Endodermal cell (in vitro differentiated cells): ENCODE measurements at regions not wholly inside any gene's neighbourhood (a gene's known extent, or its start where the extent isn't known, plus 50 kb on each side); places are given as distances from the start of the nearest gene placed in this dataset.

Experiments
- DNase-seq: peaks from one replicate; pipeline ENCODE4 v3.0.0-alpha.2; 2017
- H3K27ac ChIP-seq: 2 replicates; pipeline ENCODE4 v1.5.1; 2013; ENCODE audit warnings: mild to moderate bottlenecking, low read depth, low read length, moderate library complexity
- H3K27me3 ChIP-seq: 2 replicates; pipeline ENCODE4 v1.6.1; 2013; ENCODE audit warnings: mild to moderate bottlenecking, low read length, moderate library complexity; ENCODE audit not compliant: insufficient read depth, control insufficient read depth, poor library complexity, severe bottlenecking
- H3K36me3 ChIP-seq: 2 replicates; pipeline ENCODE4 v1.7.0; 2013; ENCODE audit warnings: mild to moderate bottlenecking, low read length, moderate library complexity; ENCODE audit not compliant: control insufficient read depth, insufficient read depth
- H3K4me1 ChIP-seq: one replicate; pipeline ENCODE4 v1.7.0; 2013; ENCODE audit warnings: low read length; ENCODE audit not compliant: control insufficient read depth, insufficient read depth
- H3K4me3 ChIP-seq: 2 replicates; pipeline ENCODE4 v1.5.1; 2013; ENCODE audit warnings: mild to moderate bottlenecking, low read length, moderate library complexity
- H3K9ac ChIP-seq: 2 replicates; pipeline ENCODE4 v1.6.1; 2013; ENCODE audit warnings: mild to moderate bottlenecking, low read length, moderate library complexity; ENCODE audit not compliant: poor library complexity, severe bottlenecking; ENCODE audit errors: extremely low read depth
- H3K9me3 ChIP-seq: 2 replicates; pipeline ENCODE4 v1.6.1; 2013; ENCODE audit warnings: mild to moderate bottlenecking, low read length, moderate library complexity; ENCODE audit not compliant: control insufficient read depth
- H3K27ac Mint-ChIP-seq: 2 replicates; pipeline ENCODE4 v1.8.0; 2020; ENCODE audit warnings: mixed read lengths
- H3K27me3 Mint-ChIP-seq: 2 replicates; pipeline ENCODE4 v1.8.0; 2021; ENCODE audit warnings: mild to moderate bottlenecking, mixed read lengths; ENCODE audit not compliant: insufficient read depth
- H3K36me3 Mint-ChIP-seq: 2 replicates; pipeline ENCODE4 v1.8.0; 2020; ENCODE audit warnings: low read depth, mixed read lengths
- H3K4me1 Mint-ChIP-seq: 2 replicates; pipeline ENCODE4 v1.8.0; 2020; ENCODE audit warnings: mixed read lengths
- H3K4me3 Mint-ChIP-seq: 2 replicates; pipeline ENCODE4 v1.8.0; 2020; ENCODE audit warnings: mild to moderate bottlenecking, moderate library complexity, mixed read lengths
- H3K9me3 Mint-ChIP-seq: 2 replicates; pipeline ENCODE4 v1.8.0; 2020; ENCODE audit warnings: mild to moderate bottlenecking, mixed read lengths
- WGBS, 2 experiments: methylation state at CpG; one replicate each; pipeline versions ENCODE4 v1.1.5 to v1.1.7; 2013; ENCODE audit warnings: missing lambda C conversion rate in 2 of 2, mixed read lengths in 1 of 2; ENCODE audit not compliant: insufficient coverage in 1 of 2, insufficient read length in 1 of 2; 5-methylcytosine and 5-hydroxymethylcytosine counted together
- TF ChIP-seq, protein P1 (sequence below): fragments of 200-600 bp; sonication (generic); conservative IDR thresholded peaks from 2 replicates; pipeline ENCODE4 v1.5.0; 2021; ENCODE audit warnings: antibody characterized with exemption, mild to moderate bottlenecking

- no peaks in the 10 kb centered on the region for H3K36me3 ChIP-seq
- peaks cover 7% of the 10 kb centered on the region for H3K27me3 ChIP-seq
- DNase-seq: no peak
- H3K27ac ChIP-seq: no peak overlapping the region
- TF ChIP-seq, protein P1, sequence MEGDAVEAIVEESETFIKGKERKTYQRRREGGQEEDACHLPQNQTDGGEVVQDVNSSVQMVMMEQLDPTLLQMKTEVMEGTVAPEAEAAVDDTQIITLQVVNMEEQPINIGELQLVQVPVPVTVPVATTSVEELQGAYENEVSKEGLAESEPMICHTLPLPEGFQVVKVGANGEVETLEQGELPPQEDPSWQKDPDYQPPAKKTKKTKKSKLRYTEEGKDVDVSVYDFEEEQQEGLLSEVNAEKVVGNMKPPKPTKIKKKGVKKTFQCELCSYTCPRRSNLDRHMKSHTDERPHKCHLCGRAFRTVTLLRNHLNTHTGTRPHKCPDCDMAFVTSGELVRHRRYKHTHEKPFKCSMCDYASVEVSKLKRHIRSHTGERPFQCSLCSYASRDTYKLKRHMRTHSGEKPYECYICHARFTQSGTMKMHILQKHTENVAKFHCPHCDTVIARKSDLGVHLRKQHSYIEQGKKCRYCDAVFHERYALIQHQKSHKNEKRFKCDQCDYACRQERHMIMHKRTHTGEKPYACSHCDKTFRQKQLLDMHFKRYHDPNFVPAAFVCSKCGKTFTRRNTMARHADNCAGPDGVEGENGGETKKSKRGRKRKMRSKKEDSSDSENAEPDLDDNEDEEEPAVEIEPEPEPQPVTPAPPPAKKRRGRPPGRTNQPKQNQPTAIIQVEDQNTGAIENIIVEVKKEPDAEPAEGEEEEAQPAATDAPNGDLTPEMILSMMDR: no peak
- 83 to 87% methylated on average over 1 to 2 of the region's 2 CpGs for WGBS, 2 experiments
- H3K4me1 ChIP-seq: no peaks in the 10 kb centered on the region
- peaks cover 4% of the 10 kb centered on the region for H3K4me1 Mint-ChIP-seq
- H3K9ac ChIP-seq: no peak overlapping the region
- no peak overlapping the region for H3K4me3 ChIP-seq
- H3K27ac Mint-ChIP-seq: no peak overlapping the region
- H3K4me3 Mint-ChIP-seq: no peak overlapping the region
- no peaks in the 10 kb centered on the region for H3K9me3 Mint-ChIP-seq
- no peaks in the 10 kb centered on the region for H3K36me3 Mint-ChIP-seq
- H3K27me3 Mint-ChIP-seq: no peaks in the 10 kb centered on the region
- no peaks in the 10 kb centered on the region for H3K9me3 ChIP-seq
These were observed 225.6 kb downstream of the BLID start for GRCh38 chr11:121890377-121890776.

- H3K27me3 ChIP-seq: peaks cover 7% of the 10 kb centered on the region
- no peak overlapping the region for H3K27ac Mint-ChIP-seq
- H3K9me3 ChIP-seq: no peaks in the 10 kb centered on the region
- H3K4me1 ChIP-seq: no peaks in the 10 kb centered on the region
- no peak for DNase-seq
- peaks cover 4% of the 10 kb centered on the region for H3K4me1 Mint-ChIP-seq
- WGBS, 2 experiments: 71 to 93% methylated on average over 1 of the region's 1 CpG
- H3K27me3 Mint-ChIP-seq: no peaks in the 10 kb centered on the region
- no peak overlapping the region for H3K27ac ChIP-seq
- no peaks in the 10 kb centered on the region for H3K36me3 ChIP-seq
- H3K9me3 Mint-ChIP-seq: no peaks in the 10 kb centered on the region
- TF ChIP-seq, protein P1: no peak
- no peak overlapping the region for H3K9ac ChIP-seq
- no peak overlapping the region for H3K4me3 ChIP-seq
- no peaks in the 10 kb centered on the region for H3K36me3 Mint-ChIP-seq
- H3K4me3 Mint-ChIP-seq: no peak overlapping the region
These were observed 226.1 kb downstream of the BLID start for GRCh38 chr11:121889931-121890330.

DNA sequence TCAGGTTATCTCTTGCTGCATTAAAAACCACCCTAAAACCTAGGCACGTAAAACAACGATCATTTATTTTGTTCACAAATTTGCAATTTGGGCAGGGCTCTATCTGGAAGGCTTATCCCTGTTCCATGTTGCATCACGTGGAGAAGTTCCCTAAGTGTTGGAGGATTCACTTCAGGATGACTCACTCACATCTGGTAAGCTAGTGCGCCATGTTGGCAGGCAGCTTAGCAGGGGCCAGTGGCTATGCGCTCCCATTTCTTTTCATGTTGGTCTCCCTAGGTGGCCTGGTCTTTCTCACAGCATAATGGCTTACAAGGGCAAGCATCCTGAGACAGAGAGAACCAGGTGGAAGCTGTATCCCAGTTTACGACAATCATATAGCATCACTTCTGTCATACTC lies 226.8 kb downstream of the BLID start:
- TF ChIP-seq, protein P1: no peak
- WGBS, 2 experiments: 92 to 93% methylated on average over 5 to 6 of the region's 6 CpGs

More for the DNA sequence above, 226.8 kb downstream of the BLID start:
- H3K27me3 ChIP-seq: peaks cover 7% of the 10 kb centered on the region
- H3K9me3 ChIP-seq: no peaks in the 10 kb centered on the region
- H3K27ac ChIP-seq: no peak overlapping the region
- H3K9ac ChIP-seq: no peak overlapping the region
- H3K4me3 Mint-ChIP-seq: no peak overlapping the region
- H3K36me3 ChIP-seq: no peaks in the 10 kb centered on the region
- no peak for DNase-seq
- H3K9me3 Mint-ChIP-seq: no peaks in the 10 kb centered on the region
- no peak overlapping the region for H3K4me3 ChIP-seq
- no peaks in the 10 kb centered on the region for H3K27me3 Mint-ChIP-seq
- H3K36me3 Mint-ChIP-seq: no peaks in the 10 kb centered on the region
- H3K4me1 Mint-ChIP-seq: peaks cover 4% of the 10 kb centered on the region
- no peaks in the 10 kb centered on the region for H3K4me1 ChIP-seq
- H3K27ac Mint-ChIP-seq: no peak overlapping the region
